Keratinocyte (primary cell): ENCODE measurements at regions not wholly inside any gene's neighbourhood (a gene's known extent, or its start where the extent isn't known, plus 50 kb on each side); places are given as distances from the start of the nearest gene placed in this dataset.

Experiments
- DNase-seq: peaks from one replicate; pipeline ENCODE4 v3.0.0-alpha.2; 2011; ENCODE audit warnings: low read depth, missing footprints, low spot score
- FAIRE-seq: peaks from 2 replicates; lab custom pipeline; 2011; peaks lifted over from hg19 to GRCh38; lab: Jason Lieb, UNC
- H2AFZ ChIP-seq: 2 replicates; pipeline ENCODE4 v1.6.0; 2012; ENCODE audit warnings: low read length, control low read depth, inconsistent platforms; ENCODE audit not compliant: control insufficient read depth
- H3K27ac ChIP-seq: 2 replicates; pipeline ENCODE4 v1.5.1; 2011; ENCODE audit warnings: low read length; ENCODE audit not compliant: control insufficient read depth, insufficient read depth
- H3K27me3 ChIP-seq: 3 replicates; pipeline ENCODE4 v1.6.0; 2011; ENCODE audit warnings: low read length; ENCODE audit not compliant: control insufficient read depth, insufficient read depth; ENCODE audit errors: extremely low read depth
- H3K36me3 ChIP-seq, 2 experiments: 2 replicates in 1 of 2; 3 replicates in 1 of 2; pipeline ENCODE4 v1.5.1; 2011; ENCODE audit warnings: low read length in 2 of 2, mild to moderate bottlenecking in 1 of 2; ENCODE audit not compliant: control insufficient read depth in 2 of 2, insufficient read depth in 2 of 2; ENCODE audit errors: extremely low read depth in 1 of 2
- H3K4me1 ChIP-seq: 3 replicates; pipeline ENCODE4 v1.5.1; 2011; ENCODE audit warnings: low read length; ENCODE audit not compliant: control insufficient read depth, insufficient read depth; ENCODE audit errors: extremely low read depth
- H3K4me2 ChIP-seq: 3 replicates; pipeline ENCODE4 v1.6.0; 2011; ENCODE audit warnings: low read depth, low read length; ENCODE audit not compliant: control insufficient read depth, insufficient read depth; ENCODE audit errors: extremely low read depth
- H3K4me3 ChIP-seq, 3 experiments: fragments of 200-600 bp in 1 of 3; sonication (generic) in 1 of 3; 2 replicates in 2 of 3; 3 replicates in 1 of 3; pipeline ENCODE4 v1.5.1; 2011 to 2016; ENCODE audit warnings: low read length in 3 of 3, mild to moderate bottlenecking in 3 of 3, control low read depth in 2 of 3, inconsistent platforms in 1 of 3, low read depth in 1 of 3, mixed read lengths in 1 of 3, mixed run types in 1 of 3, moderate library complexity in 1 of 3; ENCODE audit not compliant: control insufficient read depth in 2 of 3, insufficient read depth in 2 of 3; ENCODE audit errors: extremely low read depth in 1 of 3
- H3K79me2 ChIP-seq: 2 replicates; pipeline ENCODE4 v1.6.0; 2012; ENCODE audit warnings: low read length; ENCODE audit not compliant: control insufficient read depth, insufficient read depth
- H3K9ac ChIP-seq: 3 replicates; pipeline ENCODE4 v1.6.0; 2011; ENCODE audit warnings: low read length; ENCODE audit not compliant: control insufficient read depth, insufficient read depth; ENCODE audit errors: extremely low read depth
- H3K9me1 ChIP-seq: 3 replicates; pipeline ENCODE4 v1.6.0; 2011; ENCODE audit warnings: low read length; ENCODE audit not compliant: control insufficient read depth, insufficient read depth; ENCODE audit errors: extremely low read depth
- H3K9me3 ChIP-seq: 2 replicates; pipeline ENCODE4 v1.5.1; 2012; ENCODE audit warnings: low read depth, low read length; ENCODE audit not compliant: control insufficient read depth
- H4K20me1 ChIP-seq: 3 replicates; pipeline ENCODE4 v1.6.0; 2011; ENCODE audit warnings: low read length; ENCODE audit not compliant: control insufficient read depth, insufficient read depth; ENCODE audit errors: extremely low read depth
- EZH2 ChIP-seq: IDR thresholded peaks from one replicate; pipeline ENCODE4 v1.6.1; 2012; ENCODE audit warnings: inconsistent platforms, mild to moderate bottlenecking, low read length, moderate library complexity
- dilution Hi-C: fragments of 300-500 bp; cut with MboI; formaldehyde crosslinking; loops from one replicate; pipeline ENCODE4 v1.7.0; 2020; ENCODE audit warnings: low sequenced_read_pairs; ENCODE audit not compliant: extremely low pct_ligation_motif_present
- TF ChIP-seq, protein P1 (sequence below), 3 experiments: IDR thresholded peaks in 1 of 3; conservative IDR thresholded peaks in 1 of 3; optimal IDR thresholded peaks in 1 of 3; 2 replicates in 2 of 3; 3 replicates in 1 of 3; pipeline versions ENCODE3 to v1.5.1; 2011; ENCODE audit warnings: low read length in 3 of 3, mild to moderate bottlenecking in 3 of 3, moderate library complexity in 2 of 3, control low read depth in 1 of 3, inconsistent platforms in 1 of 3; ENCODE audit not compliant: insufficient read depth in 2 of 3; ENCODE audit errors: extremely low read depth in 1 of 3

DNA sequence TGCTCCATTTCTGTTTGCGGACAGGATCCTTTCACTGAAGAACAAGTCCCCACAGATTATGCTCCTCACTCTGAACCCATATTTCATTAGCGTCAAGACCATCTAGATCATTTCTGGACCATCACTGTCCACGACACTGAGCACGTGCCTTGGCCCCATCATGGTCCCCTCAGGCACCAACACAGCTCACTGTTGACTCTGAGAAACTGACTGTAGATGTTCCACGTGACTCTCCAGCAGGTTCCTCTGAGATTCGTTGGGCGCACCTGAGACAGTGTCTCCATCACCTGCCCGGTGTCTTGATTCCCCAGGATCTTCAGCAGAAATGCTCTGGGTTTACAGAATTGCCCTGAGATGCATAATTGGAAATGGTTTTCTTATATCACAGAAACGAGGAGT, 985.4 kb downstream of the TMEM121 start:
- dilution Hi-C loops: no loop called here
- H4K20me1 ChIP-seq: no peaks in the 10 kb centered on the region

DNA sequence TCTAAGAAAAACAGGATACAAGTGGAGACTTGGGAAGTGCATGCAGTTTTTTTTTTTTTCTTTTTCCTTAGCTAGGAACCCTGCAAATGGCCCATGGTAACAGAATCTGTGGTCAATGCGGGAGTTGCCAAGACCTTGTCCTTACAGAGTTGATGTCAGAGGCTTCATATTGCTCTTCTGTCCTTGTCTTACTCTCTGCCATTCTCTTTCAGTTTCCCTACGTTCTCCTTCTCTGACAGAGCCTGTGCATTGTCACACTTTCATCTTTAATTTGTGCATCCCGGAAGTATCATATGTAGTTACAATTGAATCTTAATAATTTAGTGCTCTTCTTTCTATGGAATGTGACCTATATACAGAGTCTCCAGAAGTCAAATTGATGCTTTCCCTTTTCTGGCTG, 986.9 kb downstream of the TMEM121 start:
- no peaks in the 10 kb centered on the region for H4K20me1 ChIP-seq
- DNase-seq: no peak
- TF ChIP-seq, protein P1, sequence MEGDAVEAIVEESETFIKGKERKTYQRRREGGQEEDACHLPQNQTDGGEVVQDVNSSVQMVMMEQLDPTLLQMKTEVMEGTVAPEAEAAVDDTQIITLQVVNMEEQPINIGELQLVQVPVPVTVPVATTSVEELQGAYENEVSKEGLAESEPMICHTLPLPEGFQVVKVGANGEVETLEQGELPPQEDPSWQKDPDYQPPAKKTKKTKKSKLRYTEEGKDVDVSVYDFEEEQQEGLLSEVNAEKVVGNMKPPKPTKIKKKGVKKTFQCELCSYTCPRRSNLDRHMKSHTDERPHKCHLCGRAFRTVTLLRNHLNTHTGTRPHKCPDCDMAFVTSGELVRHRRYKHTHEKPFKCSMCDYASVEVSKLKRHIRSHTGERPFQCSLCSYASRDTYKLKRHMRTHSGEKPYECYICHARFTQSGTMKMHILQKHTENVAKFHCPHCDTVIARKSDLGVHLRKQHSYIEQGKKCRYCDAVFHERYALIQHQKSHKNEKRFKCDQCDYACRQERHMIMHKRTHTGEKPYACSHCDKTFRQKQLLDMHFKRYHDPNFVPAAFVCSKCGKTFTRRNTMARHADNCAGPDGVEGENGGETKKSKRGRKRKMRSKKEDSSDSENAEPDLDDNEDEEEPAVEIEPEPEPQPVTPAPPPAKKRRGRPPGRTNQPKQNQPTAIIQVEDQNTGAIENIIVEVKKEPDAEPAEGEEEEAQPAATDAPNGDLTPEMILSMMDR (optimal IDR thresholded peaks at IDR 0.05 in 1 of 3, IDR thresholded peaks at IDR 0.05 in 1 of 3, conservative IDR thresholded peaks at IDR 0.05 in 1 of 3; ENCODE audit: extremely low read depth in 1 of 3, insufficient read depth in 2 of 3, low read length in 3 of 3): no peak
- TF ChIP-seq EZH2: no peak
- no peak overlapping the region for H3K4me2 ChIP-seq
- dilution Hi-C loops: no loop called here
- no peak overlapping the region for H3K27ac ChIP-seq
- H3K4me1 ChIP-seq: no peaks in the 10 kb centered on the region
- no peak overlapping the region for H2AFZ ChIP-seq
- no peak overlapping the region for H3K9ac ChIP-seq
- FAIRE-seq: no peak
- no peak overlapping the region for H3K4me3 ChIP-seq
- H3K36me3 ChIP-seq: no peaks in the 10 kb centered on the region
- no peaks in the 10 kb centered on the region for H3K9me1 ChIP-seq
- no peaks in the 10 kb centered on the region for H3K27me3 ChIP-seq
- H3K79me2 ChIP-seq: no peaks in the 10 kb centered on the region
- H3K9me3 ChIP-seq: peaks cover 4% of the 10 kb centered on the region

More for the DNA sequence above, 985.4 kb downstream of the TMEM121 start:
- H3K9me3 ChIP-seq: peaks cover 4% of the 10 kb centered on the region
- no peaks in the 10 kb centered on the region for H3K9me1 ChIP-seq
- no peak overlapping the region for H3K4me2 ChIP-seq
- no peaks in the 10 kb centered on the region for H3K79me2 ChIP-seq
- FAIRE-seq (no peak), DNase-seq (no peak)
- H3K36me3 ChIP-seq: no peaks in the 10 kb centered on the region
- TF ChIP-seq, protein P1 (optimal IDR thresholded peaks at IDR 0.05 in 1 of 3, IDR thresholded peaks at IDR 0.05 in 1 of 3, conservative IDR thresholded peaks at IDR 0.05 in 1 of 3; ENCODE audit: extremely low read depth in 1 of 3, insufficient read depth in 2 of 3, low read length in 3 of 3): no peak
- no peak overlapping the region for H2AFZ ChIP-seq
- H3K4me3 ChIP-seq: no peak overlapping the region
- no peaks in the 10 kb centered on the region for H3K27me3 ChIP-seq
- H3K9ac ChIP-seq: no peak overlapping the region
- H3K27ac ChIP-seq: no peak overlapping the region
- H3K4me1 ChIP-seq: no peaks in the 10 kb centered on the region
